GM12891 (cell line): ENCODE measurements at regions not wholly inside any gene's neighbourhood (a gene's known extent, or its start where the extent isn't known, plus 50 kb on each side); places are given as distances from the start of the nearest gene placed in this dataset.
"Not testable (repeated sequence)": the region's sequence is repeated elsewhere in the genome, so short reads cannot be mapped to it uniquely, and the experiment has no call there.

Source experiments
- POLR2A ChIP-seq: IDR thresholded peaks from 2 replicates; pipeline ENCODE4 v1.6.1; 2011; ENCODE audit warnings: low read depth, low read length, control low read depth
- POLR2AphosphoS5 ChIP-seq: IDR thresholded peaks from 2 replicates; pipeline ENCODE4 v1.6.1; 2011; ENCODE audit warnings: low read depth, low read length, control low read depth
- POU2F2 ChIP-seq: IDR thresholded peaks from 2 replicates; pipeline ENCODE4 v1.6.1; 2011; ENCODE audit warnings: low read depth, mild to moderate bottlenecking, control low read depth, low read length, moderate library complexity
- TAF1 ChIP-seq: IDR thresholded peaks from 2 replicates; pipeline ENCODE4 v1.6.1; 2011; ENCODE audit warnings: low read depth, low read length, control low read depth

- not testable (repeated sequence) for TF ChIP-seq POLR2A, POU2F2, POLR2AphosphoS5, TAF1
Observed at GRCh38 chr5:92011845-92012244, 628.7 kb upstream of the ARRDC3 start.
